SK-N-SH (cell line): ENCODE measurements at regions not wholly inside any gene's neighbourhood (a gene's known extent, or its start where the extent isn't known, plus 50 kb on each side); places are given as distances from the start of the nearest gene placed in this dataset.

Experiments used
- CTCF ChIA-PET: fragments of 300-600, 350-600 bp; formaldehyde crosslinking; extraction: SDS; loops from one replicate; lab custom pipeline; 2021; lab: Yijun Ruan, JAX
- POLR2A ChIA-PET: fragments of 350-600 bp; sonication (Branson Sonifier 250); formaldehyde crosslinking; extraction: SDS; loops from one replicate; lab custom pipeline; 2020; ENCODE audit warnings: antibody characterized with exemption, inconsistent platforms; lab: Yijun Ruan, JAX
- DNase-seq: peaks from one replicate; pipeline ENCODE4 v3.0.0; 2012
- H2AFZ ChIP-seq: fragments of 200-600 bp; sonication (generic); 2 replicates; pipeline ENCODE4 v1.8.1; 2016; ENCODE audit warnings: antibody characterized with exemption, mild to moderate bottlenecking, low read depth
- H3F3A ChIP-seq: fragments of 200-600 bp; sonication (generic); replicated peaks from 2 replicates; pipeline ENCODE3; 2016; ENCODE audit warnings: antibody characterized with exemption, mild to moderate bottlenecking; ENCODE audit not compliant: insufficient read depth
- H3K27ac ChIP-seq, 2 experiments: fragments of 200-500 bp in 1 of 2; fragments of 200-600 bp in 1 of 2; sonication (Bioruptor generic) in 1 of 2; sonication (generic), shearing (Covaris generic) in 1 of 2; 2 replicates each; pipeline versions ENCODE4 v1.5.1 to v1.6.1; 2014 to 2016; ENCODE audit warnings: low read depth in 2 of 2, inconsistent platforms in 1 of 2, low read length in 1 of 2, mild to moderate bottlenecking in 1 of 2, mixed read lengths in 1 of 2
- H3K27me3 ChIP-seq: fragments of 200-600 bp; sonication (generic), shearing (Covaris generic); 2 replicates; pipeline ENCODE4 v1.6.1; 2016; ENCODE audit warnings: mixed run types; ENCODE audit not compliant: insufficient read depth
- H3K36me3 ChIP-seq, 2 experiments: fragments of 200-500 bp in 1 of 2; fragments of 200-600 bp in 1 of 2; sonication (Bioruptor generic) in 1 of 2; sonication (generic) in 1 of 2; replicated peaks in 1 of 2; 2 replicates each; pipeline versions ENCODE3 to v1.5.1; 2014 to 2016; ENCODE audit warnings: low read length in 1 of 2, mild to moderate bottlenecking in 1 of 2; ENCODE audit not compliant: insufficient read depth in 2 of 2, control insufficient read depth in 1 of 2
- H3K4me1 ChIP-seq, 2 experiments: fragments of 200-500 bp in 1 of 2; fragments of 200-600 bp in 1 of 2; sonication (Bioruptor generic) in 1 of 2; sonication (generic), shearing (Covaris generic) in 1 of 2; 2 replicates each; pipeline versions ENCODE4 v1.5.1 to v1.6.1; 2014 to 2016; ENCODE audit warnings: low read depth in 1 of 2, low read length in 1 of 2, mixed run types in 1 of 2; ENCODE audit not compliant: insufficient read depth in 2 of 2, control insufficient read depth in 1 of 2
- H3K4me2 ChIP-seq: fragments of 200-600 bp; sonication (generic), shearing (Covaris generic); 2 replicates; pipeline ENCODE4 v1.6.1; 2017; ENCODE audit warnings: mixed run types
- H3K4me3 ChIP-seq, 2 experiments: fragments of 200-500 bp in 1 of 2; fragments of 200-600 bp in 1 of 2; sonication (Bioruptor generic) in 1 of 2; sonication (generic), shearing (Covaris generic) in 1 of 2; 2 replicates each; pipeline versions ENCODE4 v1.5.1 to v1.8.1; 2014 to 2016; ENCODE audit warnings: low read depth in 2 of 2, inconsistent platforms in 1 of 2, low read length in 1 of 2, mild to moderate bottlenecking in 1 of 2, mixed read lengths in 1 of 2, moderate library complexity in 1 of 2
- H3K79me2 ChIP-seq: fragments of 200-600 bp; sonication (generic); 2 replicates; pipeline ENCODE4 v1.8.1; 2017; ENCODE audit warnings: mild to moderate bottlenecking; ENCODE audit not compliant: insufficient read depth
- H3K9ac ChIP-seq: fragments of 200-600 bp; sonication (generic); 2 replicates; pipeline ENCODE4 v1.6.1; 2017; ENCODE audit warnings: mixed run types
- H3K9me2 ChIP-seq: fragments of 200-600 bp; sonication (generic); 2 replicates; pipeline ENCODE4 v1.6.1; 2017; ENCODE audit warnings: mixed run types
- H3K9me3 ChIP-seq: fragments of 200-600 bp; sonication (generic); 2 replicates; pipeline ENCODE4 v1.6.1; 2017; ENCODE audit warnings: mixed run types, mild to moderate bottlenecking, moderate library complexity
- H4K20me1 ChIP-seq: fragments of 200-600 bp; sonication (generic); 2 replicates; pipeline ENCODE4 v1.6.1; 2017; ENCODE audit warnings: mild to moderate bottlenecking, mixed run types; ENCODE audit not compliant: insufficient read depth
- EZH2phosphoT487 ChIP-seq: fragments of 200-600 bp; sonication (generic); IDR thresholded peaks from 2 replicates; pipeline ENCODE4 v1.6.1; 2017; ENCODE audit warnings: low read depth, mixed run types, mild to moderate bottlenecking, antibody characterized with exemption, moderate library complexity, borderline replicate concordance
- FOSL2 ChIP-seq: IDR thresholded peaks from 2 replicates; pipeline ENCODE4 v1.4.0; 2012; ENCODE audit warnings: low read depth, mild to moderate bottlenecking, moderate library complexity, borderline replicate concordance
- FOXJ3 ChIP-seq: sonication (generic); formaldehyde crosslinking; IDR thresholded peaks from 2 replicates; pipeline ENCODE4 v1.5.1; 2020; ENCODE audit warnings: mild to moderate bottlenecking, missing genetic modification reagents
- FOXM1 ChIP-seq: IDR thresholded peaks from 2 replicates; pipeline ENCODE4 v1.4.0; 2012; ENCODE audit warnings: low read depth, mild to moderate bottlenecking
- GABPA ChIP-seq: IDR thresholded peaks from 2 replicates; pipeline ENCODE4 v1.4.0; 2012; ENCODE audit warnings: low read depth, mild to moderate bottlenecking
- GATA2 ChIP-seq: sonication (generic); formaldehyde crosslinking; IDR thresholded peaks from 2 replicates; pipeline ENCODE4 v1.5.0; 2020; ENCODE audit warnings: mild to moderate bottlenecking, missing genetic modification reagents
- JUND ChIP-seq: IDR thresholded peaks from 2 replicates; pipeline ENCODE4 v1.4.0; 2012
- MEF2A ChIP-seq: IDR thresholded peaks from 2 replicates; pipeline ENCODE4 v1.4.0; 2012; ENCODE audit warnings: low read depth, borderline replicate concordance
- NFIC ChIP-seq: IDR thresholded peaks from 2 replicates; pipeline ENCODE4 v1.4.0; 2012; ENCODE audit warnings: borderline replicate concordance
- NRF1 ChIP-seq: IDR thresholded peaks from 2 replicates; pipeline ENCODE4 v1.6.1; 2012; ENCODE audit warnings: low read depth, mild to moderate bottlenecking, low read length
- POLR2AphosphoS5 ChIP-seq: IDR thresholded peaks from 2 replicates; pipeline ENCODE4 v1.6.1; 2012; ENCODE audit warnings: low read depth, low read length
- RCOR1 ChIP-seq: fragments of 150-350 bp; IDR thresholded peaks from 2 replicates; pipeline ENCODE4 v1.6.1; 2017; ENCODE audit warnings: antibody characterized with exemption, low read length
- RFX5 ChIP-seq: IDR thresholded peaks from 2 replicates; pipeline ENCODE4 v1.6.1; 2012; ENCODE audit warnings: mild to moderate bottlenecking, improper control_type of control experiment, low read length
- RXRA ChIP-seq: IDR thresholded peaks from 2 replicates; pipeline ENCODE4 v1.4.0; 2012; ENCODE audit warnings: low read depth, mild to moderate bottlenecking, borderline replicate concordance
- SIN3A ChIP-seq: IDR thresholded peaks from 2 replicates; pipeline ENCODE4 v1.6.1; 2012; ENCODE audit warnings: low read depth, mild to moderate bottlenecking, low read length, moderate library complexity, borderline replicate concordance
- SMC3 ChIP-seq: IDR thresholded peaks from 2 replicates; pipeline ENCODE4 v1.6.1; 2012; ENCODE audit warnings: low read depth, low read length, improper control_type of control experiment
- TCF12 ChIP-seq: IDR thresholded peaks from 2 replicates; pipeline ENCODE4 v1.4.0; 2012
- WGBS: methylation state at CpG from one replicate; pipeline ENCODE4 v1.1.6; 2017; ENCODE audit warnings: low lambda C conversion rate; 5-methylcytosine and 5-hydroxymethylcytosine counted together
- TF ChIP-seq, protein P1 (sequence below): IDR thresholded peaks from 2 replicates; pipeline ENCODE4 v1.4.0; 2012; ENCODE audit warnings: low read depth
- TF ChIP-seq, protein P2 (sequence below): IDR thresholded peaks from 2 replicates; pipeline ENCODE4 v1.4.0; 2012; ENCODE audit warnings: low read depth, borderline replicate concordance
- TF ChIP-seq, protein P3 (sequence below): IDR thresholded peaks from 2 replicates; pipeline ENCODE4; 2012
- TF ChIP-seq, protein P4 (sequence below): fragments of 200-600 bp; sonication (generic); IDR thresholded peaks from 2 replicates; pipeline ENCODE4 v1.6.1; 2017; ENCODE audit warnings: antibody characterized with exemption, mild to moderate bottlenecking, moderate library complexity
- TF ChIP-seq, protein P5 (sequence below): fragments of 150-350 bp; IDR thresholded peaks from 2 replicates; pipeline ENCODE4 v1.6.1; 2017; ENCODE audit warnings: antibody characterized with exemption, low read length, low read depth, borderline replicate concordance

DNA sequence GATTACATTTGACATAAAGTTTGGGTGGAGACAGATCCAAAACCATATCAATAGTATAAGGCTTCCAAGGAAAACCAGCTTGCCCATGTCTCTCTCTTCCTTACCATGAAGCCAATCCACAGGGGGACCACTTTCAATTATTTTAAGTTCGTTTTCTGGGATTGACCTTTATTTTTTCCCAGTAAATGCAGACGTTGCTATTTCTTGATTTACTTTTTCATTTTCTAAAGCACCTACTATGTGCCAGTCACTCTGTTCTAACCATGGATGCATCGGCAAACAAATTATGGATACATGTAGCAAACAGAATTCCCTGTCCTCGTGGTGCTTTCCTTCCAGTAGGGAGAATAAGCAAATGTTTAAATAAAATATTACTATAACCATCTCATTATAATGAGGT is 65.8 kb upstream of the KCNA1 start:
- no peak overlapping the region for H3K4me3 ChIP-seq
- TF ChIP-seq, protein P1, sequence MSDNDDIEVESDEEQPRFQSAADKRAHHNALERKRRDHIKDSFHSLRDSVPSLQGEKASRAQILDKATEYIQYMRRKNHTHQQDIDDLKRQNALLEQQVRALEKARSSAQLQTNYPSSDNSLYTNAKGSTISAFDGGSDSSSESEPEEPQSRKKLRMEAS = no peak
- TF ChIP-seq RCOR1 = no peak
- TF ChIP-seq FOXJ3 (CRISPR knock-in tag) = no peak
- no peak for TF ChIP-seq JUND
- TF ChIP-seq, protein P2, sequence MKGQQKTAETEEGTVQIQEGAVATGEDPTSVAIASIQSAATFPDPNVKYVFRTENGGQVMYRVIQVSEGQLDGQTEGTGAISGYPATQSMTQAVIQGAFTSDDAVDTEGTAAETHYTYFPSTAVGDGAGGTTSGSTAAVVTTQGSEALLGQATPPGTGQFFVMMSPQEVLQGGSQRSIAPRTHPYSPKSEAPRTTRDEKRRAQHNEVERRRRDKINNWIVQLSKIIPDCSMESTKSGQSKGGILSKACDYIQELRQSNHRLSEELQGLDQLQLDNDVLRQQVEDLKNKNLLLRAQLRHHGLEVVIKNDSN = no peak
- no peak for TF ChIP-seq NFIC
- no peak for TF ChIP-seq GATA2
- TF ChIP-seq POLR2AphosphoS5 = no peak
- no peak for TF ChIP-seq TCF12
- no peak for TF ChIP-seq RFX5
- TF ChIP-seq, protein P3, sequence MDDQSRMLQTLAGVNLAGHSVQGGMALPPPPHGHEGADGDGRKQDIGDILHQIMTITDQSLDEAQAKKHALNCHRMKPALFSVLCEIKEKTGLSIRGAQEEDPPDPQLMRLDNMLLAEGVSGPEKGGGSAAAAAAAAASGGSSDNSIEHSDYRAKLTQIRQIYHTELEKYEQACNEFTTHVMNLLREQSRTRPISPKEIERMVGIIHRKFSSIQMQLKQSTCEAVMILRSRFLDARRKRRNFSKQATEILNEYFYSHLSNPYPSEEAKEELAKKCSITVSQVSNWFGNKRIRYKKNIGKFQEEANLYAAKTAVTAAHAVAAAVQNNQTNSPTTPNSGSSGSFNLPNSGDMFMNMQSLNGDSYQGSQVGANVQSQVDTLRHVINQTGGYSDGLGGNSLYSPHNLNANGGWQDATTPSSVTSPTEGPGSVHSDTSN = no peak
- TF ChIP-seq NRF1 = no peak
- TF ChIP-seq, all 33 proteins: peak for 0
- ChIA-PET CTCF (interaction anchor here (8.0 kb wide), 1 partner anchor 13 kb away, joined by 59 read pairs; no protein-coding TSS in a partner anchor), POLR2A (no interaction called here)
- 5% methylated on average over 4 of the region's 4 CpGs for WGBS
- peaks cover 20% of the 10 kb centered on the region; the same call in 1 of the 2 replicates for H3K27me3 ChIP-seq
- no peak for DNase-seq
- no peaks in the 10 kb centered on the region for H3K36me3 ChIP-seq
- no peaks in the 10 kb centered on the region for H3K79me2 ChIP-seq
- no peaks in the 10 kb centered on the region for H3K4me1 ChIP-seq
- H3K9ac ChIP-seq = no peak overlapping the region
- H3F3A ChIP-seq = no peaks in the 10 kb centered on the region
- no peaks in the 10 kb centered on the region for H3K9me3 ChIP-seq
- H2AFZ ChIP-seq = no peak overlapping the region
- H3K27ac ChIP-seq = no peak overlapping the region
- no peaks in the 10 kb centered on the region for H3K9me2 ChIP-seq
- H3K4me2 ChIP-seq = no peak overlapping the region
- H4K20me1 ChIP-seq = no peaks in the 10 kb centered on the region

DNA sequence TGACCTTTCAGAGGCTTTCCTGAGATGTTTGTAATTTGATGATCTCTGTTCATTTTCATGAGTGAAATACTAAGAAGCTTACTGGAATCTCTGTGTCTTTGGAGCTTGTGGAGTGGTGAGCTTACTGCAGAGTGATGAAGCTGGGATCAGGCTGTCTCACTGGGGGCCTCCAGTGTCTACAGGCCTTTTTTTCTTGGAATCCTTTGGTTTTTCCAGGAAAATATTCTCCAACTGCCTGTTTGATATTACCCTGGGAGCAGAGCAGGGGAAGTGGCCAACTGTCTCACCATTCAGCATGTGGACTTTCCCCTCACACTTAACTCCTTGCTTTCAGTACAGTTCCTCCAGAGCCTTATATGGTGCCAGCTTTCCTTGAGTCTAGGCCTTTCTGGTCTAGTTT is 62.0 kb upstream of the KCNA1 start:
- Histone ChIP-seq H3K9me2 (no peaks in the 10 kb centered on the region), H3K4me3 (no peak overlapping the region), H3F3A (no peaks in the 10 kb centered on the region), H3K4me1 (no peaks in the 10 kb centered on the region), H3K27me3 (peaks cover 41% of the 10 kb centered on the region; the same call in 1 of the 2 replicates), H3K36me3 (no peaks in the 10 kb centered on the region), H3K9me3 (no peaks in the 10 kb centered on the region), H3K27ac (no peak overlapping the region), H4K20me1 (no peaks in the 10 kb centered on the region), H2AFZ (no peak overlapping the region), H3K9ac (no peak overlapping the region), H3K79me2 (no peaks in the 10 kb centered on the region), H3K4me2 (no peak overlapping the region)
- DNase-seq = no peak
- CTCF ChIA-PET = interaction anchor here (1.1 to 2.7 kb wide), 3 partner anchors 11 to 239 kb away, joined by 3 to 33 read pairs (median 4); no protein-coding TSS in a partner anchor
- TF ChIP-seq FOXM1 (no peak), MEF2A (no peak), RCOR1 (no peak), FOXJ3 (CRISPR knock-in tag) (no peak), TCF12 (no peak), SMC3 (no peak), SIN3A (no peak), FOSL2 (no peak), RFX5 (no peak), NRF1 (no peak), RXRA (no peak), EZH2phosphoT487 (no peak), GABPA (no peak), NFIC (no peak), JUND (no peak)
- TF ChIP-seq, protein P4, sequence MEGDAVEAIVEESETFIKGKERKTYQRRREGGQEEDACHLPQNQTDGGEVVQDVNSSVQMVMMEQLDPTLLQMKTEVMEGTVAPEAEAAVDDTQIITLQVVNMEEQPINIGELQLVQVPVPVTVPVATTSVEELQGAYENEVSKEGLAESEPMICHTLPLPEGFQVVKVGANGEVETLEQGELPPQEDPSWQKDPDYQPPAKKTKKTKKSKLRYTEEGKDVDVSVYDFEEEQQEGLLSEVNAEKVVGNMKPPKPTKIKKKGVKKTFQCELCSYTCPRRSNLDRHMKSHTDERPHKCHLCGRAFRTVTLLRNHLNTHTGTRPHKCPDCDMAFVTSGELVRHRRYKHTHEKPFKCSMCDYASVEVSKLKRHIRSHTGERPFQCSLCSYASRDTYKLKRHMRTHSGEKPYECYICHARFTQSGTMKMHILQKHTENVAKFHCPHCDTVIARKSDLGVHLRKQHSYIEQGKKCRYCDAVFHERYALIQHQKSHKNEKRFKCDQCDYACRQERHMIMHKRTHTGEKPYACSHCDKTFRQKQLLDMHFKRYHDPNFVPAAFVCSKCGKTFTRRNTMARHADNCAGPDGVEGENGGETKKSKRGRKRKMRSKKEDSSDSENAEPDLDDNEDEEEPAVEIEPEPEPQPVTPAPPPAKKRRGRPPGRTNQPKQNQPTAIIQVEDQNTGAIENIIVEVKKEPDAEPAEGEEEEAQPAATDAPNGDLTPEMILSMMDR = no peak
- TF ChIP-seq, protein P5, sequence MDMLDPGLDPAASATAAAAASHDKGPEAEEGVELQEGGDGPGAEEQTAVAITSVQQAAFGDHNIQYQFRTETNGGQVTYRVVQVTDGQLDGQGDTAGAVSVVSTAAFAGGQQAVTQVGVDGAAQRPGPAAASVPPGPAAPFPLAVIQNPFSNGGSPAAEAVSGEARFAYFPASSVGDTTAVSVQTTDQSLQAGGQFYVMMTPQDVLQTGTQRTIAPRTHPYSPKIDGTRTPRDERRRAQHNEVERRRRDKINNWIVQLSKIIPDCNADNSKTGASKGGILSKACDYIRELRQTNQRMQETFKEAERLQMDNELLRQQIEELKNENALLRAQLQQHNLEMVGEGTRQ = no peak
- TF ChIP-seq, protein P1 = no peak
- POLR2A ChIA-PET = no interaction called here
